ENCODE measurements at regions not wholly inside any gene's neighbourhood (a gene's known extent, or its start where the extent isn't known, plus 50 kb on each side); places are given as distances from the start of the nearest gene placed in this dataset.
"Not testable (repeated sequence)": the region's sequence is repeated elsewhere in the genome, so short reads cannot be mapped to it uniquely, and the experiment has no call there.

GRCh38 chr2:236632295-236633218, 62.9 kb downstream of the ACKR3 start:
- DNase-seq (ENCODE audit: low read depth in 2 of 2), result no peak

GRCh38 chr2:236633219-236633570, 63.6 kb downstream of the ACKR3 start:
- DNase-seq (ENCODE audit: low read depth in 2 of 2), result no peak

GRCh38 chr2:236633775-236634560, 64.3 kb downstream of the ACKR3 start:
- no peak for DNase-seq (ENCODE audit: low read depth in 2 of 2)

GRCh38 chr2:236636261-236636660, 66.6 kb downstream of the ACKR3 start:
- DNase-seq (ENCODE audit: low read depth in 2 of 2), result no peak

GRCh38 chr2:236636714-236637470, 67.3 kb downstream of the ACKR3 start:
- no peak for DNase-seq (ENCODE audit: low read depth in 2 of 2)

GRCh38 chr2:236637686-236638569, 68.3 kb downstream of the ACKR3 start:
- no peak for DNase-seq (ENCODE audit: low read depth in 2 of 2)

- no peak for DNase-seq (ENCODE audit: low read depth in 2 of 2)
Observed at GRCh38 chr2:236638707-236639106, 69.1 kb downstream of the ACKR3 start.

GRCh38 chr2:236639461-236640235, 70.0 kb downstream of the ACKR3 start:
- DNase-seq (ENCODE audit: low read depth in 2 of 2), result no peak

GRCh38 chr2:236641051-236641726, 71.6 kb downstream of the ACKR3 start:
- DNase-seq (ENCODE audit: low read depth in 2 of 2), result no peak

GRCh38 chr2:236642125-236642524, 72.5 kb downstream of the ACKR3 start:
- DNase-seq (ENCODE audit: low read depth in 2 of 2), result no peak

- DNase-seq (ENCODE audit: low read depth in 2 of 2), result no peak
Observed at GRCh38 chr2:236642584-236643291, 73.1 kb downstream of the ACKR3 start.

- DNase-seq (ENCODE audit: low read depth in 2 of 2), result no peak
Observed at GRCh38 chr2:236643480-236643879, 73.9 kb downstream of the ACKR3 start.

GRCh38 chr2:236644067-236644466, 74.4 kb downstream of the ACKR3 start:
- DNase-seq (ENCODE audit: low read depth in 2 of 2), result no peak

- DNase-seq (ENCODE audit: low read depth in 2 of 2), result no peak
Observed at GRCh38 chr2:236644502-236644911, 74.9 kb downstream of the ACKR3 start.

GRCh38 chr2:236645141-236645540, 75.5 kb downstream of the ACKR3 start:
- not testable (repeated sequence) for DNase-seq (ENCODE audit: low read depth in 2 of 2)

- no peak for DNase-seq (ENCODE audit: low read depth in 2 of 2)
Observed at GRCh38 chr2:236646441-236646840, 76.8 kb downstream of the ACKR3 start.

- DNase-seq (ENCODE audit: low read depth in 2 of 2), result no peak
Observed at GRCh38 chr2:236646871-236647270, 77.2 kb downstream of the ACKR3 start.

- DNase-seq (ENCODE audit: low read depth in 2 of 2), result no peak
Observed at GRCh38 chr2:236647621-236648020, 78.0 kb downstream of the ACKR3 start.

GRCh38 chr2:236653863-236654262, 84.2 kb downstream of the ACKR3 start:
- no peak for DNase-seq (ENCODE audit: low read depth in 2 of 2)

Data from stimulated activated CD4-positive, alpha-beta T cell treated with anti-CD3 and anti-CD28 coated beads, Interleukin-15, amount 100 ng/mL, for 48 hours (primary cell).